ENCODE measurements at regions not wholly inside any gene's neighbourhood (a gene's known extent, or its start where the extent isn't known, plus 50 kb on each side); places are given as distances from the start of the nearest gene placed in this dataset.
A peak's percentile ranks its signal among the peaks of the same experiment; 100 is the strongest.

GRCh38 chr21:38984982-38985567 is 179.3 kb downstream of the ETS2 start:
- peak; percentile 46 for DNase-seq

GRCh38 chr21:38984568-38984967 is 178.8 kb downstream of the ETS2 start:
- no peak for DNase-seq

GRCh38 chr21:38983560-38983959 is 177.8 kb downstream of the ETS2 start:
- DNase-seq, result no peak

GRCh38 chr21:38982804-38983203 is 177.1 kb downstream of the ETS2 start:
- DNase-seq, result no peak

- DNase-seq, result no peak
Measured at GRCh38 chr21:38982096-38982495, 176.4 kb downstream of the ETS2 start.

- DNase-seq, result no peak
Measured at GRCh38 chr21:38980416-38981313, 174.9 kb downstream of the ETS2 start.

GRCh38 chr21:38979271-38980121 is 173.8 kb downstream of the ETS2 start:
- no peak for DNase-seq

GRCh38 chr21:38976900-38977299 is 171.2 kb downstream of the ETS2 start:
- no peak for DNase-seq

GRCh38 chr21:38973552-38973951 is 167.8 kb downstream of the ETS2 start:
- no peak for DNase-seq

GRCh38 chr21:38972078-38972477 is 166.3 kb downstream of the ETS2 start:
- no peak for DNase-seq

GRCh38 chr21:38970765-38971164 is 165.0 kb downstream of the ETS2 start:
- DNase-seq, result no peak

- DNase-seq, result no peak
Measured at GRCh38 chr21:38968887-38969543, 163.3 kb downstream of the ETS2 start.

- peak; percentile 58 for DNase-seq
Measured at GRCh38 chr21:38965910-38966504, 160.3 kb downstream of the ETS2 start.

GRCh38 chr21:38965241-38965640 is 159.5 kb downstream of the ETS2 start:
- no peak for DNase-seq

- DNase-seq, result no peak
Measured at GRCh38 chr21:38963006-38963405, 157.3 kb downstream of the ETS2 start.

GRCh38 chr21:38960251-38960650 is 154.5 kb downstream of the ETS2 start:
- DNase-seq, result no peak

- no peak for DNase-seq
Measured at GRCh38 chr21:38959692-38960061, 153.9 kb downstream of the ETS2 start.

GRCh38 chr21:38958940-38959691 is 153.4 kb downstream of the ETS2 start:
- DNase-seq, result peak; percentile 45

- DNase-seq, result no peak
Measured at GRCh38 chr21:38958323-38958705, 152.6 kb downstream of the ETS2 start.

GRCh38 chr21:38957575-38958322 is 152.0 kb downstream of the ETS2 start:
- no peak for DNase-seq

All from right kidney (tissue), 1 donor.